ENCODE measurements at regions not wholly inside any gene's neighbourhood (a gene's known extent, or its start where the extent isn't known, plus 50 kb on each side); places are given as distances from the start of the nearest gene placed in this dataset.

- TF ChIP-seq CTCF (IDR thresholded peaks at IDR 0.05; ENCODE audit: borderline replicate concordance, extremely low read depth, insufficient read depth): no peak
- FAIRE-seq (no peak), DNase-seq (no peak)
- no peaks in the 10 kb centered on the region for H3K36me3 ChIP-seq (ENCODE audit: control insufficient read depth in 2 of 3, insufficient read depth in 3 of 3, low read length in 3 of 3)
- H3K4me1 ChIP-seq (ENCODE audit: control insufficient read depth in 2 of 3, insufficient read depth in 2 of 3, low read depth in 1 of 3, low read length in 3 of 3): no peaks in the 10 kb centered on the region
- no peak overlapping the region for H3K9ac ChIP-seq (ENCODE audit: low read length in 3 of 3)
- no peak overlapping the region for H3K27ac ChIP-seq (ENCODE audit: low read depth in 2 of 2, low read length in 2 of 2)
- H3K9me3 ChIP-seq (ENCODE audit: control insufficient read depth in 2 of 3, insufficient read depth in 1 of 3, low read length in 3 of 3): no peaks in the 10 kb centered on the region
- intact Hi-C loops (cut with DNase I): no loop called here
- H3K27me3 ChIP-seq (ENCODE audit: control insufficient read depth, insufficient read depth, low read length): no peaks in the 10 kb centered on the region
- H3K4me3 ChIP-seq (ENCODE audit: low read length in 3 of 3): no peak overlapping the region
These were observed 95.5 kb upstream of the CPEB2 start for GRCh38 chr4:14906805-14907204.

- H3K9ac ChIP-seq (ENCODE audit: low read length in 3 of 3): no peak overlapping the region
- H3K9me3 ChIP-seq (ENCODE audit: control insufficient read depth in 2 of 3, insufficient read depth in 1 of 3, low read length in 3 of 3): no peaks in the 10 kb centered on the region
- intact Hi-C loops (cut with DNase I): no loop called here
- H3K27me3 ChIP-seq (ENCODE audit: control insufficient read depth, insufficient read depth, low read length): no peaks in the 10 kb centered on the region
- no peaks in the 10 kb centered on the region for H3K4me1 ChIP-seq (ENCODE audit: control insufficient read depth in 2 of 3, insufficient read depth in 2 of 3, low read depth in 1 of 3, low read length in 3 of 3)
- H3K4me3 ChIP-seq (ENCODE audit: low read length in 3 of 3): no peak overlapping the region
- DNase-seq (no peak), FAIRE-seq (no peak)
- no peak for TF ChIP-seq CTCF (IDR thresholded peaks at IDR 0.05; ENCODE audit: borderline replicate concordance, extremely low read depth, insufficient read depth)
- no peak overlapping the region for H3K27ac ChIP-seq (ENCODE audit: low read depth in 2 of 2, low read length in 2 of 2)
- H3K36me3 ChIP-seq (ENCODE audit: control insufficient read depth in 2 of 3, insufficient read depth in 3 of 3, low read length in 3 of 3): no peaks in the 10 kb centered on the region
These were observed 93.6 kb upstream of the CPEB2 start for GRCh38 chr4:14908635-14909034.

GRCh38 chr4:14910411-14910810 lies 91.9 kb upstream of the CPEB2 start:
- no peaks in the 10 kb centered on the region for H3K36me3 ChIP-seq (ENCODE audit: control insufficient read depth in 2 of 3, insufficient read depth in 3 of 3, low read length in 3 of 3)
- H3K27ac ChIP-seq (ENCODE audit: low read depth in 2 of 2, low read length in 2 of 2): no peak overlapping the region
- FAIRE-seq (no peak), DNase-seq (no peak)
- no peaks in the 10 kb centered on the region for H3K9me3 ChIP-seq (ENCODE audit: control insufficient read depth in 2 of 3, insufficient read depth in 1 of 3, low read length in 3 of 3)
- H3K9ac ChIP-seq (ENCODE audit: low read length in 3 of 3): no peak overlapping the region
- no peaks in the 10 kb centered on the region for H3K4me1 ChIP-seq (ENCODE audit: control insufficient read depth in 2 of 3, insufficient read depth in 2 of 3, low read depth in 1 of 3, low read length in 3 of 3)
- H3K4me3 ChIP-seq (ENCODE audit: low read length in 3 of 3): no peak overlapping the region
- H3K27me3 ChIP-seq (ENCODE audit: control insufficient read depth, insufficient read depth, low read length): no peaks in the 10 kb centered on the region
- no peak for TF ChIP-seq CTCF (IDR thresholded peaks at IDR 0.05; ENCODE audit: borderline replicate concordance, extremely low read depth, insufficient read depth)
- intact Hi-C loops (cut with DNase I): no loop called here

- TF ChIP-seq CTCF (IDR thresholded peaks at IDR 0.05; ENCODE audit: borderline replicate concordance, extremely low read depth, insufficient read depth): no peak
- Histone ChIP-seq H3K27ac (ENCODE audit: low read depth in 2 of 2, low read length in 2 of 2) (no peak overlapping the region), H3K4me1 (ENCODE audit: control insufficient read depth in 2 of 3, insufficient read depth in 2 of 3, low read depth in 1 of 3, low read length in 3 of 3) (no peaks in the 10 kb centered on the region), H3K9me3 (ENCODE audit: control insufficient read depth in 2 of 3, insufficient read depth in 1 of 3, low read length in 3 of 3) (no peaks in the 10 kb centered on the region), H3K9ac (ENCODE audit: low read length in 3 of 3) (no peak overlapping the region), H3K27me3 (ENCODE audit: control insufficient read depth, insufficient read depth, low read length) (no peaks in the 10 kb centered on the region), H3K4me3 (ENCODE audit: low read length in 3 of 3) (no peak overlapping the region), H3K36me3 (ENCODE audit: control insufficient read depth in 2 of 3, insufficient read depth in 3 of 3, low read length in 3 of 3) (no peaks in the 10 kb centered on the region)
- intact Hi-C loops (cut with DNase I): no loop called here
- FAIRE-seq (no peak), DNase-seq (no peak)
These were observed 89.9 kb upstream of the CPEB2 start for GRCh38 chr4:14912426-14912825.
